Lower leg skin (tissue), 4 donors: ENCODE measurements at regions not wholly inside any gene's neighbourhood (a gene's known extent, or its start where the extent isn't known, plus 50 kb on each side); places are given as distances from the start of the nearest gene placed in this dataset.
"Not testable (repeated sequence)": the region's sequence is repeated elsewhere in the genome, so short reads cannot be mapped to it uniquely, and the experiment has no call there.

Source experiments
- DNase-seq, 2 donors: peaks; one replicate each; pipeline ENCODE4 v3.0.0-alpha.2; 2019; ENCODE audit warnings: low spot score in 2 of 2
- H3K4me3 ChIP-seq: fragments of 200-600 bp; sonication (generic); 2 replicates; pipeline ENCODE4 v1.5.1; 2017; ENCODE audit warnings: mild to moderate bottlenecking, low read depth; ENCODE audit not compliant: poor library complexity, severe bottlenecking
- CTCF ChIP-seq, 3 donors: fragments of 450-650 bp; IDR thresholded peaks; one replicate each; pipeline ENCODE4 v1.5.1; 2016; ENCODE audit warnings: antibody characterized with exemption in 3 of 3, mild to moderate bottlenecking in 3 of 3, moderate library complexity in 2 of 3
- POLR2A ChIP-seq, 2 donors: fragments of 450-650 bp; IDR thresholded peaks; one replicate each; pipeline ENCODE4 v1.6.1; 2016 to 2017; ENCODE audit warnings: antibody characterized with exemption in 2 of 2, mild to moderate bottlenecking in 1 of 2, moderate library complexity in 1 of 2
- WGBS, 2 donors: methylation state at CpG; one replicate each; pipeline ENCODE4 v1.1.5; 2018; 5-methylcytosine and 5-hydroxymethylcytosine counted together
- intact Hi-C: fragments of 100-400 bp; cut with DNase I; formaldehyde crosslinking; loops from one replicate; pipeline ENCODE4 v1.15.0; 2023; ENCODE audit warnings: low total_unique reads

GRCh38 chr15:23793191-23793680, 106.1 kb upstream of the NDN start:
- no peak overlapping the region for H3K4me3 ChIP-seq
- DNase-seq, result no peak
- TF ChIP-seq CTCF (IDR thresholded peaks at IDR 0.05), result no peak
- no peak for TF ChIP-seq POLR2A (IDR thresholded peaks at IDR 0.05)
- WGBS, 2 donors, result 57 to 73% methylated on average over 6 of the region's 6 CpGs
- intact Hi-C loops, result no loop called here

DNA sequence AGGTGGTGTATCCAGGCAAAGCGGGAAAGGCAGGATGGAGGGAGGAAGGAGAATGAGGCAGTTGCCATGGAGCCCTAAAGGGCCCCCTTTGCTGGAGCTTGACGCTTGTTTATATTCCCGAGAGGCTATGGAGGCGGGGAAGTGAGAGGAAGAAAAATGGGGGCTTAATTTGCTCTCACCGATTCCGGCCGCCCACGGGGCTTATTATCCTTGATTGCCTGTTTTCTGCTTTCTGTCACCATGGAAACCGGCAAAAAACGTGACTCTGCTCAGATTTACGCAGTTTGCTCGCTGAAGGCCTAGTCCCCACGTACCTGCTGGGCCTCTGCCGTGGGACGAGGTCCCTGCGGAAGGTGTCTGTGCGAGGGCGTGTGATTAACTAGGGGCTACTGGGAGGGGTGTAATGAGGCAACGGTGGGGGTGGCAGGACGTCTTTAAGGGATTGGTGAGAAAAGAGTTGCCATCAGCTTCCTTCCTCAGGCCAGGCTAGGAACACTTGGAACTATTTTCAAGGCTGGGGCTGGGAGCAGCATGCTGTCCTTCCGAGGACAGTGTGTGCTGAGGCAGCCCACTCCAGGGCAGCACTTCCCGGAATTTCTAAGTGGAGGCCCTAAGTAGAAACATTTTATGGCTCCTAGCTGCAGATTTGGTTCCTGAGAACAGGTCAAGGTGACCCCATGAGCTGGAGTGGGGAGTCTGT, 110.8 kb upstream of the NDN start:
- TF ChIP-seq POLR2A (IDR thresholded peaks at IDR 0.05) (no peak), CTCF (IDR thresholded peaks at IDR 0.05) (no peak)
- no peak overlapping the region for H3K4me3 ChIP-seq
- WGBS, 2 donors, result 58 to 60% methylated on average over 22 of the region's 22 CpGs
- intact Hi-C loops, result no loop called here
- DNase-seq, result no peak

GRCh38 chr15:23801881-23802280, 114.8 kb upstream of the NDN start:
- intact Hi-C loops, result no loop called here
- TF ChIP-seq CTCF (IDR thresholded peaks at IDR 0.05), result no peak
- TF ChIP-seq POLR2A (IDR thresholded peaks at IDR 0.05), result no peak
- H3K4me3 ChIP-seq, result no peak overlapping the region
- 70 to 82% methylated on average over 2 of the region's 2 CpGs for WGBS, 2 donors
- DNase-seq, result no peak

DNA sequence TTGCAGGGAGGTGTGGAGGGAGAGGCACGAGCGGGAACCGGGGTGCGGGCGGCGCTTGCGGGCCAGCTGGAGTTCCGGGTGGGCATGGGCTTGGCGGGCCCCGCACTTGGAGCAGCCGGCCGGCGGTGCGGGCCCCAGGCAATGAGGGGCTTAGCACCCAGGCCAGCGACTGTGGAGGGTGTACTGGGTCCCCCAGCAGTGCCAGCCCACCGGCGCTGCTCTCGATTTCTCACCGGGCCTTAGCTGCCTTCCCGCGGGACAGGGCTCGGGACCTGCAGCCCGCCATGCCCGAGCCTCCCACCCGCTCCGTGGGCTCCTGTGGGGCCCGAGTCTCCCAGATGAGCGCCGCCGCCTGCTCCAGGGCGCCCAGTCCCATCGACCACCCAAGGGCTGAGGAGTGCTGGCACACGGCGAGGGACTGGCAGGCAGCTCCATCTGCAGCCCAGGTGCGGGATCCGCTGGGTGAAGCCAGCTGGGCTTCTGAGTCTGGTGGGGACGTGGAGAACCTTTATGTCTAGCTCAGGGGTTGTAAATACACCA, 115.9 kb upstream of the NDN start:
- DNase-seq, intact Hi-C loops: not testable (repeated sequence)
- 91% methylated on average over 32 to 36 of the region's 37 CpGs for WGBS, 2 donors

DNA sequence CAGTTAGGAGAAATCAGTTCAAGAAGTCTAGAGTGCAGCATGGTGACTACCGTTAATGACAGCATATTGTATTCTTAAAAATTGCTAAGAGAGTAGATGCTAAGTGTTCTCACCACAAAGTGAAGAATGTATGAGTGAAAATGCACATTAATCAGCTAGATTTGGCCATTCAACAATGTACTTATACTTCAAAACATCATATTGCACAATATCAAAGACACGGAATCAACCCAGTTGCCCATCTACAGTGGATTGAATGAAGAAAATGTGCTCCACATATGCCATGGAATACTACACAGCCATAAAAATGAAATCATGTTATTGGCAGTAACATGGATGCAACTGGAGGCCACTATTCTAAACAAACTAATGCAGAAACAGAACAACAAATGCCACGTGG, 119.9 kb upstream of the NDN start:
- intact Hi-C loops, result no loop called here
- TF ChIP-seq CTCF (IDR thresholded peaks at IDR 0.05) (no peak), POLR2A (IDR thresholded peaks at IDR 0.05) (no peak)
- no peak for DNase-seq
- WGBS, 2 donors, result 60% methylated on average over 3 of the region's 3 CpGs
- no peak overlapping the region for H3K4me3 ChIP-seq

More for the DNA sequence above, 115.9 kb upstream of the NDN start:
- H3K4me3 ChIP-seq, result not testable (repeated sequence)

- TF ChIP-seq POLR2A (IDR thresholded peaks at IDR 0.05), result no peak
- no peak for TF ChIP-seq CTCF (IDR thresholded peaks at IDR 0.05)
- no peak for DNase-seq
- 81 to 82% methylated on average over 7 of the region's 7 CpGs for WGBS, 2 donors
- H3K4me3 ChIP-seq, result no peak overlapping the region
- intact Hi-C loops, result no loop called here
Measured at GRCh38 chr15:23823508-23823907, 136.4 kb upstream of the NDN start.
